ENCODE measurements at regions not wholly inside any gene's neighbourhood (a gene's known extent, or its start where the extent isn't known, plus 50 kb on each side); places are given as distances from the start of the nearest gene placed in this dataset.
"Not testable (repeated sequence)": the region's sequence is repeated elsewhere in the genome, so short reads cannot be mapped to it uniquely, and the experiment has no call there.

DNA sequence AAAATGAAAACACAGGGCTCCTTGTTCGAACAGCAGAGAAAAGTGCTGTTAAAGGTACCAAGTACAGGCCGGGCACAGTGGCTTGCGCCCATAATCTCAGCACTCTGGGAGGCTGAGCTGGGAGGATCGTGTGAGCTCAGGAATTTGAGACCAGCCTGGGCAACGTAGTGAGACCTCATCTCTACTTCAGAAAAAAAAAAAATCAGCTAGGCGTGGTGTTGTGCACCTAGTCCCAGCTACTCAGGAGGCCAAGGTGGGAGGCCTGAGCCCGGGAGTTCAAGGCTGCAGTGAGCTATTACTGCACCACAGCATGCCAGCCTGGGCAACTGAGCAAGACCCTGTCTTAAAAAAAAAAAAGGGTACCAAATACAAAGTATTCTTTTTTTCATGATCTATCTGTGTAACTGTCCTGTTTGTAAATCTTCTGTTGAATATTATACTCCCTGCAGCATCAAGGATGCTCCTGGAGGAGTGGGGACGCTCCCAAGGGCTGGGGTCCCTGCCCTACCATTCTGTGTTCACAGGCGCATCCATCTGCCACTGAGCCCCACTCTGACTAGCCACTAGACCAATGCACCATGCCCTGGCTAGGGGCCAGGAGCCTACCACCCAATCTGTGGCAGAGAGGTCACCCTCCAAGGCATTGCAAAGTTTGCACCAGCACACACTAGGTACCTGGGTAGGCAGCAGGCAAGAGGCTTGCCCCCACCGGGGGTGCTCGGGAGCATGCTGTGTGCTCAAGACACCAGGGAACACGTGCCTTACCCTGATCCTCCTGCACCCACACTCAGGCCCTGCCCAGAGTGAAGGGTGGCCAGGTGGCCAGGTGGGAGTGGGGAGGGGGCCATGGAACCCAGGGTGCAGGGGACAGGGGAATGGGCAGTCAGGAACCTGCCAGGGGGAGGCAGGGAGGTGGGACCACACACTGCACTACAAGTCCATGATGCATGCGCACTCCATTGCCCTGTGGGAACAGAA, 67.3 kb upstream of the KMT2C start:
- FAIRE-seq, result no peak

DNA sequence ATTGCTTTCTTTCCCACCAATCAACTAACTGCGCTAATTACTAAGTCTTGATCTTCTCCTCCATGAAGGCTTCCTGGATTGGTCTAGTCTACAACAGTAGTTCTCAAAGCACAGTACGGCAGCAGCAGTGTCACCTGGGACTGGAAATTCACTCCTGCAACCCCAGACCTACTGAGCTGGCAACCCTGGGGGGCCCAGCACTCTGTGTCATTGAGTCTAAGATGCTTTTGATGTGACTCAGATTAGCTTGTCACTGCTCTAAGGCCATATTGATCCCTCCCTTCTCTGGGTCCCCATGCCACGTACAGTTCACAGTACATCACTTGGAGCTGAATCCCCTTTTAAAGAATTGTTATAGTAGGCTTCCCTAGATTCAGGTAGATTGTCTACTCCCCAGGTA, 65.7 kb upstream of the KMT2C start:
- FAIRE-seq, result no peak

DNA sequence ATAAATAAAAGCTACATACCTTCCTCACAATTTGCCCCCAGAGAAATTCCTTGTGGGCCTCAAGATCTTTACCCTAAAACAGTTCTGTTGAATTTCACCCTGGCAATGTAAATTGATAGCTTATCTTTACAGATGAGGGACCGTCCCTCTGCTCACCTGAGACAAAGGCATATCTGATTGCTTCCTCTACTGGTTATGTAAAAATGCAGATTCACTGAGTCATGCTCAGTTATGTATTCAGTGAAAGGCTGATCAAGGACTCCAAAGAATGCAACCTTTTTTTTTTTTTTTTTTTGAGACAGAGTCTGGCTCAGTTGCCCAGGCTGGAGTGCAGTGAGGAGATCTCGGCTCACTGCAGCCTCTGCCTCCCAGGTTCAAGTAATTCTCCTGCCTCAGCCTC, 64.2 kb upstream of the KMT2C start:
- not testable (repeated sequence) for FAIRE-seq

DNA sequence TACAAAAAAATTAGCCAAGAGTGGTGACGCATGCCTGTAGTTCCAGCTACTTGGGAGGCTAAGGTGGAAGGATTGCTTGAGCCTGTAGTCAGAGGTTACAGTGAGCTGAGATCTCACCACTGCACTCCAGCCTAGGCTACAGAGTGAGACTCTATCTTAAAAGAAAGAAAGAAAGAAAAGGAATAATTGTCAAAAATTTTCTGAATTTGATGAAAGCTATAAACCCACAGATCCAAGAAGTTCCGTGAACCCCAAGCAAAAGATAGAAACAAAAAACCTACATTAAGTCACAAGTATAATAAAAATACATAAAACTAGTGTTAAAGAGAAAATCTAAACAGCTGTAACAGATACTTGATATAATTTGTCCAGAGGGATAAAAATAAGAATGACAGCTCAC, 60.1 kb upstream of the KMT2C start:
- no peak for FAIRE-seq

DNA sequence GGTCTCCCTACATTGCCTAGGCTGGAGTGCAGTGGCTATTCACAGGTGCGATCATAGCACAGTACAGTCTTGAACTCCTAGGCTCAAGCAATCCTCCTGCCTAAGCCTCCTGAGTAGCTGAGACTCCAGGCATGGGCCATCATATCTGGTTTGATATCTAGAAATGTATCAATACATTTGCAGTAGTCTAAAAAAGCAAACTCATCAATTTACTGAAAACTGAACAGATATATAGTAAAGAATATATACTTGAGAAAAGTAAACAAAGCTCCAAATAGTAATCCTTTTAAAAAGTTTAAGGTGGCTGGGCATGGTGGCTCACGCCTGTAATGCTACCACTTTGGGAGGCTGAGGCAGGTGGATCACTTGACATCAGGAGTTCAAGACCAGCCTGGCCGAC, 57.1 kb upstream of the KMT2C start:
- no peak for FAIRE-seq

DNA sequence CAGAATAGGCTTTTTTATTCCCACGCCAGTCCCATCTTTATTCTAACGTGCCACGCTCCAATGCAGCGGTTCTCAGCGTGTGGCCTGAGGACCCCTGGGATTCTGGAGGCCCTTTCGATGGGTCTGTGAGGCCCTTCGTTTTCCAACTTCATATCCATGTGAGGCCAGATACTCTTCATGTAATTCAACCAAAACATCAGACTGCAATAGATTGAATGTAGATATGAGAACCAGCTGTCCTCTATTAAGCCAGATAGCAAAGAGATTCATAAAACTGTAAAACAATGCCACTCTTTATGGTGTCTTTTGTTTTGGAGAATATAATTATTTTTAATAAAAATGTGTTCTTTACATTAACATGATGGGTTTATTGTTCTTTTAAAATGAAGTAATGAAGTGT, 53.2 kb upstream of the KMT2C start:
- FAIRE-seq, result peak; percentile 58

DNA sequence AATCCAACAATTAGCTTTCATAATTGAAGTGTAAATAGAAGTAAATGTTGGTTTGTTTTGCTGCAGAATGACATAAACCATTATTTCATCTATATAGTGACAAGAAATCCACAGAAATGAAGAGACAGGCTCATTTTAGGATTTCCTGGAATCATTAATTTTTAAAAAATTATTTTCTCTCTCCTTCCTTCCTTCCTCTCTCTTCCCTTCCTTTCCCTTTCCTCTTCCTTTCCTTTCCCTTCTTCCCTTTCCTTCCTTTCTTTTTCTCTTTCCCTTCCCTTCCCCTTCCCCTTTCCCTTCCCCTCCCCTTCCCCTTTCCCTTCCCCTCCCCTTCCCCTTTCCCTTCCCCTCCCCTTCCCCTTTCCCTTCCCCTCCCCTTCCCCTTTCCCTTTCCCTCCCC, 51.2 kb upstream of the KMT2C start:
- no peak for FAIRE-seq

DNA sequence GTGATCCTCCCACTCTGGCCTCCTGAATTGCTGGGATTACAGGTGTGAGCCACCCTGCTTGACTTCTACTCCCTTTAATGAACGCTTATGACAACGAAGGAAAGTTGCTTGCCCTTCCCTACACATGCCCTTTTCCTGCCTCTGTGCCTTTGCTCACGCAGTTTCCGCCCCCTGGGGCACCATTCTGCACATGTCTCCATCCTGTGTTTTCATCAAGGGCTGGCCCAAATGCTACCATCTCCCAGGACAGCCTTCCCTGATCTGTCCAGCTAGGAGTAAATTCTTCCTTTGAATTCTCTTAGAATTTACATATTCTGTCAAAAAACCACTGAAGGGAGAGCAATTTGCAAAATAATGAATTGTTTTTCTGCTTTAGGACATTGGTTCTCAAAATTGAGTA, 50.0 kb upstream of the KMT2C start:
- no peak for FAIRE-seq

All from A204.1 (cell line).